GM04504 (cell line): ENCODE measurements at regions not wholly inside any gene's neighbourhood (a gene's known extent, or its start where the extent isn't known, plus 50 kb on each side); places are given as distances from the start of the nearest gene placed in this dataset.

Experiments used
- DNase-seq: peaks from one replicate; pipeline ENCODE4 v3.0.0-alpha.2; 2012; ENCODE audit warnings: low read depth

GRCh38 chr10:113442336-113442735 is 110.5 kb upstream of the HABP2 start:
- DNase-seq: no peak

GRCh38 chr10:113443141-113443925 is 109.5 kb upstream of the HABP2 start:
- no peak for DNase-seq

GRCh38 chr10:113444766-113445365 is 108.0 kb upstream of the HABP2 start:
- DNase-seq: no peak

GRCh38 chr10:113445736-113446135 is 107.1 kb upstream of the HABP2 start:
- DNase-seq: no peak

GRCh38 chr10:113446739-113447138 is 106.1 kb upstream of the HABP2 start:
- DNase-seq: no peak

- DNase-seq: no peak
These were observed 105.6 kb upstream of the HABP2 start for GRCh38 chr10:113447278-113447677.

GRCh38 chr10:113449006-113449695 is 103.7 kb upstream of the HABP2 start:
- DNase-seq: no peak

- DNase-seq: no peak
These were observed 102.6 kb upstream of the HABP2 start for GRCh38 chr10:113450046-113450804.

GRCh38 chr10:113450906-113451305 is 101.9 kb upstream of the HABP2 start:
- DNase-seq: no peak

- no peak for DNase-seq
These were observed 100.6 kb upstream of the HABP2 start for GRCh38 chr10:113452146-113452845.

GRCh38 chr10:113453351-113453750 is 99.5 kb upstream of the HABP2 start:
- no peak for DNase-seq

GRCh38 chr10:113454341-113455061 is 98.4 kb upstream of the HABP2 start:
- DNase-seq: no peak

- DNase-seq: no peak
These were observed 96.9 kb upstream of the HABP2 start for GRCh38 chr10:113455947-113456346.

GRCh38 chr10:113456741-113457140 is 96.1 kb upstream of the HABP2 start:
- no peak for DNase-seq

- DNase-seq: no peak
These were observed 95.4 kb upstream of the HABP2 start for GRCh38 chr10:113457408-113457807.

- DNase-seq: no peak
These were observed 94.4 kb upstream of the HABP2 start for GRCh38 chr10:113458451-113458850.

GRCh38 chr10:113458944-113459343 is 93.9 kb upstream of the HABP2 start:
- no peak for DNase-seq

- no peak for DNase-seq
These were observed 93.1 kb upstream of the HABP2 start for GRCh38 chr10:113459626-113460280.

- DNase-seq: no peak
These were observed 89.8 kb upstream of the HABP2 start for GRCh38 chr10:113463083-113463482.

GRCh38 chr10:113463777-113464176 is 89.1 kb upstream of the HABP2 start:
- no peak for DNase-seq

- DNase-seq: no peak
These were observed 83.1 kb upstream of the HABP2 start for GRCh38 chr10:113469796-113470195.
